ENCODE measurements at regions not wholly inside any gene's neighbourhood (a gene's known extent, or its start where the extent isn't known, plus 50 kb on each side); places are given as distances from the start of the nearest gene placed in this dataset.
"Not testable (repeated sequence)": the region's sequence is repeated elsewhere in the genome, so short reads cannot be mapped to it uniquely, and the experiment has no call there.

GRCh38 chr2:215554689-215555498 lies 119.0 kb upstream of the FN1 start:
- DNase-seq = no peak

DNA sequence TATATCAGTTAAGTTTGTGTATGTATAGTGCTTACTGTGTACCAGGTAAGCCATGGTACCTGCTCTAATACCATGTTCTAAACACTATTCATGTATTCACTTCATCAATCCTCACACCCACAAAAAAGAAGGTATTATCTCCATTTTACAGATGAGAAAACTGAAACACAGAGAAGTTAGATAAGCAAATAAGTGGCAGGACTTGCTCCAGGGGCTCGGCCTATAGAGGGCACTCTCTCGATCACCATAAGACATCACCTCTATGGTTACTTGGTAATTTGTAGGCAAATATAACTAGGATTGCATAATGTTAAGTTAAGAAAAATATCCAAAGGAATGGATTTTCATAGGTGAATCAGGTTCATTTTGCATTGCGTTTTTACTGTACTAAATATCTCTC lies 118.1 kb upstream of the FN1 start:
- no peak for DNase-seq

DNA sequence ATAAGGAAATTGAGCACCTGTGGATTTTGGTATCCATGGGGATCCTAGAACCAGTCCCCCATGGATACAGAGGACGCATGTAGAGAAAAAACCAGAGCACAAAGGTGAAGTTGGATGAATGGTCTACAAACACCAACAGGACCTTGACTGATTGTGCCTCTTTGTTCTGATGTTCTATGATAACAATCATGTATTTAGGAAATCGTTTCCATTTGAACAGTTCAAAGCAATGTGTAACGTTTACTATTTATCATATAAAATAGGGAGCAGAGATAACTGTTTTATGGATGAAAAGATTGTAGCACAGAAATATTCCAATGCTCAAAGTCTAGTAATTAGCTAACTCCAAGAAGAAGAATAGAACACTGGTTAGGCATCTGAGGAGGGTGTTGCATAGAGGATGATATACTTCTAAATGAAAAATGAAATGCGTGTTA lies 116.3 kb upstream of the FN1 start:
- DNase-seq = no peak

DNA sequence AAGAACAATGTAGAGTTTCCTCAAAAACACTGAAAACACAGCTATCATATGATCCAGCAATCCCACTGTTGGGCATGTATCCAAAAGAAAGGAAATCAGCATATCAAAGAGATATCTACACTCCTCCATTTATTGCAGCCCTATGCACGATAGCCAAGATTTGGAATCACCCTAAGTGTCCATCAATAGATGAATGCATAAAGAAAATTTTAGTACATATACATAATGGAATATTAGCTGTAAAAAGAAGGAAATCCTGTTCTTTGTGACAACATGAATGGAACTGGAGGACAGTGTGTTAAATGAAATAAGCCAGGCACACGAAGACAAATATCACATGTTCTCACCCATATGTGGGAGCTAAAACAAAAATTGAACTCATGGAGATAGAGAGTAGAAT lies 114.5 kb upstream of the FN1 start:
- DNase-seq = no peak

DNA sequence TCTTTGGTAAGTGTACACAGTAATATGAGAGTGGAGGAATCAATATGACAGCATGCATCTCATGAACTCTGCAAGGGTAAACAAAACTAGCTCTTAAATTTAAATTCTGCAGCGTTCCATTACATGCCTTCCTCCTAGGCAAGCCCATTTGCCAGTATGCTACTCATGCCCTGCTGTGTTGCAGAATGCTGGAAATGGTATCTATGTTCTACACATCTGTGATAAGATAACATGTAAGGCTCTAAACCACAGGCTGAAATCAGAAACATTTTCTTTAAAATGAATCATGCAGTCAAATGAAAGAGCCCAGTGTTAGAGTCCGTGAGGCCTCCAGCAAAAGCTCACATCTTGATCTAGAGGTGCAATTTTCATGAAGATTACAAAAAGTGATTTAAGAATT lies 112.8 kb upstream of the FN1 start:
- no peak for DNase-seq

DNA sequence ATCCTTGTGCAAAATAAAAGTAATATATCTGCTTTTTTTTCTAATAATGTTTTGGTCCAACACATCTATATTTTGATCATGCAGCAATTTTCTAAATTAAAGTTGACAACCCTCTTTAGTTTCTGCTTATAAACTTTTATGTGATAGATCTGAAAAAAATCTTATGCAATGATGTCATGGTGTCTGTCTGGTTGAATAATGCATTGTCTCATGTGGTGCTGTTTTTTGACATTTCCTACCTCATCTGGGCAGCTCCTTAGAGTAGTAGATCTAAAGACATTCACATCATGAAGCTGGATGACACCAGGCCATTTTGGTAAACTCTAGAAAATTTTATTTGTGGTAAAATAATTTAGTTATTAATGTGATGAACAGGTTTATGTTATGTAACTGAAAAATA lies 106.8 kb upstream of the FN1 start:
- no peak for DNase-seq

- DNase-seq = no peak
Measured at GRCh38 chr2:215540658-215541057, 104.8 kb upstream of the FN1 start.

DNA sequence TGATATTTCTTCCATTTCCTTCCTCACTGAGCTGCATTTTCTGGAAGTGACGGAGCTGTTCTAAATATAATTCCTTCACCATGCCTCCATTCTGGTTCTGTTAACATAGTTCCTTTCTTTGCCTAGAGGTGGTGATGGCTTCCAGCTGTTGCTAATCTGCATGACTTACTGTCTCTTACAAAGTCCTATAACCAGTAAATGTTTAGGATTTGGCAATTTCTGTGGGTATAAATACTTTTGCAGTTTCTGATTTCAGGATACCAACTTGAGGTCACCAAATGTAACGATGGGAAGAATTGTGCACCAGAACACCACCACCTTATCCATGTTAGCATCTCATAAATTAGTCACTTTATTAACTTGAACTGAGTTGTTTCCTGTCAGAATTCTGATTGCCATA lies 101.7 kb upstream of the FN1 start:
- no peak for DNase-seq

DNA sequence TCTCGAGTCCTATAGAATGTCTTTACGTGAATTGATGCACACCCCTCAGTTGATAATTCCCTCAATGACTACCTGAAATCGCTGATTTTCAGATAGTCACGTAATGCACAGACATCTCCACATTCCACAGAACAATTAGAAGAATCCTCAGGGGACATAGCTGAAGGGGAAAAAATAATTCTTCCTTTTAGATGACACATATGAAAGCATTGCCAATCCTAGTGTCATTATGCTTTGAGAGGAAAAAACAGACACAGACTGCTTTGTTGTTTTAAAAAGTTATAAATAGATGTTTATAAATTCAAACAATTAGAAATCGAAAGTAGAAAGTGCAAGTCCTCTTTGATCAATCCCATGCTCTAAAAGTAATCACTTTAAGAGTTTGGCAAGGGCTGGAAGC lies 100.6 kb upstream of the FN1 start:
- DNase-seq = no peak

DNA sequence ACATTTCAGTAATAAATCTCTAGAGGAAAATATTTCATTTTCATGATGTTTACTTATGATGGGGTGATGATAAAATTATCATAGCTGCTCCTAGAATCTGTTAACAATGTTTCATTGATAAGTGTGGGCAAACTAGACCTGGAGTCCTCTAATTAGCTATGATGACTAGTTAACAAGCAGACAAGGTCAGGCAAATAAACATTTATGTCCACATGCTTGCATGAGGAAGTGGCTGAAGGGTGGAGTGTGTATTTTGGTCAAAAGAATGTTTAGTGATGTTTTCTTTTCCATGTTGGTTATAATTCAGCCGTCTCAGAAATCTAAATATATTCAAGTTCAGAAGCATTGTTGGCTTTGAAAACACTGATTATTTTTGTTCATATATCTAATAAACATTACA lies 99.9 kb upstream of the FN1 start:
- DNase-seq = no peak

GRCh38 chr2:215535125-215535668 lies 99.3 kb upstream of the FN1 start:
- DNase-seq = no peak

DNA sequence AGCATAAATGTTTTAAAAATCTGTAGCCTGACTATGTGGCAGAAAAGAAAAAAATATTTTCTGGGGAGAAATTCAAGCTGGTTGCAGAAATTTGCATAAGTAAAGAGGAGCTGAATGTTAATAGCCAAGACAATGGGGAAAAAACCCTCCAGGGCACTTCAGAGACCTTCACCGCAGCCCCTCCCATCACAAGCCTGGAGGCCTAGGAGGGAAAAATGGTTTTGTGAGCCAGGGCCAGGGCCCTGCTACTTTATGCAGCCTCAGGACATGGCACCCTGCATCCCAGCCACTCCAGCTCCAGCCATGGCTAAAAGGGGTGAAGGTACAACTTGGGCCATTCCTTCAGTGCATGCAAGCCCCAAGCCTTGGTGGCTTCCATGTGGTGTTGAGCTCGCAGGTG lies 97.8 kb upstream of the FN1 start:
- not testable (repeated sequence) for DNase-seq

DNA sequence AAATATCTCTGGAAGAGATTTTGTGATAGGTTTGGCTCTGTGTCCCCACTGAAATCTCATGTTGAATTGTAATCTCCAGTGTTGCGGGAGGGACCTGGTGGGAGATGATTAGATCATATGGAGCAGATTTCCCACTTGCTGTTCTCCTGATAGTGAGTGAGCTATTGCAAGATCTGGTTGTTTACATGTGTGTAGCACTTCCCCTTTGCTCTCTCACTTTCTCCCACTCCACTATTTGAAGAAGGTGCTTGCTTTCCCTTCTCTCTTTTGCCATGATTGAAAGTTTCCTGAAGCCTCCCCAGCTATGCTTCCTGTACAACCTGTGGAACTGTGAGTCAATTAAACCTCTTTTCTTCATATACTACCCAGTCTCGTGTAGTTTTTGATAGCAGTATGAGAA lies 97.0 kb upstream of the FN1 start:
- no peak for DNase-seq

GRCh38 chr2:215531284-215531683 lies 95.4 kb upstream of the FN1 start:
- no peak for DNase-seq

DNA sequence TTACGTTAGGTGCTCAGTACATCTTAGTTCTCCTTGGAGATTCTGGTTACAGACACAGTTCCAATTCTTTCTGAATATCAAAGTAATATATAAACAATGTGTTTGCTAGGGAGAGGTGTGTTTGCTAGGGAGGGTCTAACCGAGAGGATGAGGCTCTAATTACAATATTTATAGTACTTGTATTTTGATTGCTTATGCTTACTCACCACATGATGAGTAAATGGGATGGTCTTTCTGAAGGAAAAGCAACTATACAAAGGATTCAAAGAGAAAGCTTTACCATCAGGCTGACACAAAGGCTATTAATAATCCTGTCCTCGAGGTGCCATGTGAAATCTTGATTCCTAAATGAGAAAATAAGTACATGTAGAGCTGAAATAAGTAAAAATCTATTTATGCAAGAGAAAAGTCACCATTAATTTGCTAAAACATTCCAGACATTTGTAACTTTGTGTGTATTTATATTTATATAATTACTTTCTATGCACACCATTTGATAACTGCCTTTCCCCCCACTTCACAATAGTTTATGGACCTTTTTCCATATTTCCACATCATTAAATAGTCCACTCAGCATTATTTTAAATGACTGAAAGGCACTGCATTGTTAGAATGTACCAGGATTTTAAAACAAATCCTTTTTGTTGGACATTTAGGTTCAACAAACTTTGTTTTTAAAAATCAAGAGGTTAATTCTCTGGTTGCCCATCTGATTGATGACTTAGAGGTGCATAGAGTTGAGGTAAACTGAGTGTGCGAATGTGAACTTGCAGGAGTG lies 94.5 kb upstream of the FN1 start:
- no peak for DNase-seq

DNA sequence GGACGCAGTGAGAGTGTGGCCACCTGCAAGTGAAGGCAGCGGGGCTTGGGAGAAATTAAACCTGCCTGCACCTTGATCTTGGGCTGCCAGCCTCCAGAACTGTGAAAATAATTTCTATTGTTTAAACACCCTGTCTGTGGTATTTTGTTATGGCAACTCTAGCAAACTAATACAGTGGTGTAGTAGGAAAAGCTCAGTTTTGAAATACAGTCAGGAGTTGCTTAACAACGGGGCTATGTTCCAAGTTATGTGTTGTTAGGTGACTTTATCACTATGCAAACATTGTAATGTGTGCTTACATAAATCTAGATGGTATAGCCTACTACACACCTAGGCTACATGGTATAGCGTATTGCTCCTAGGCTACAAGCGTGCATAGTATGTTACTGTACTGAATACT lies 93.4 kb upstream of the FN1 start:
- DNase-seq = no peak

GRCh38 chr2:215528555-215528954 lies 92.7 kb upstream of the FN1 start:
- no peak for DNase-seq

DNA sequence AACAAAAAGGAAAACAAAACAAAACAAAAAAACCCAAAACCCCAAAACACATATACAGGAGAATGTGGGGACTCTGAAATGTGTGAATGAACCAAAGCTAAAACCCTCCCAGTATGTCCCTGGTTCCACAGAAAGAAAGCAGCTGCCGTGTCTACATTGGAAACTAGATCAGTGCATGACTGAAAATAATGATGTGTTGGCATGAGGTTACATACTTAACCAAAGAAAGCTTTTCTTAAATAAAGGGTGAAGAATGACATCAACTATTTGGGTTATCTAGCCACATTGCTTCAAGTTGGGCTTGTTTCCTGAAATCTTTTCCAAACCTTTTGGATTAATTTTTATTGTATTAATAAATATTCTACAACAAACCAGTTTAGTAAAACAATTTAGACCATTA lies 91.9 kb upstream of the FN1 start:
- DNase-seq = no peak

GRCh38 chr2:215526341-215526740 lies 90.5 kb upstream of the FN1 start:
- no peak for DNase-seq

DNA sequence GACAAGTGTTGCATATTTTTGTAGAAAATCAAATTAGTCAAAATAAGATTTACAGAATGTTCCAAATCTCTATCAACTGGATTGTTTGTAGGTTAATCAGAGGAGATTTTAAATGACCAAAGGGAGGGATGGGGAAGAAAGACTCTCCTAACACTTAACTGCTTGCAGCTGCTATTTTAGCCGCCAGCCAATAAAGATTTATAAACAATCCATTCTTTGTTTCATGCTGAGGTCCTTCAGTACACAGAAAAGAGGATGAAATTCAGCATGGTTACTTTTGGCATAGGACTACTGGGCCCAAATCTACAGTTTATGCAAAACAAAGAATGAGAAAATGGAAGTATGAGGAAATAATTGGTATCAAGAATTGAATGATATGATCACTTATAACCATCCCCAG lies 86.4 kb upstream of the FN1 start:
- DNase-seq = peak in 1 of 58 donors; percentile 51

DNA sequence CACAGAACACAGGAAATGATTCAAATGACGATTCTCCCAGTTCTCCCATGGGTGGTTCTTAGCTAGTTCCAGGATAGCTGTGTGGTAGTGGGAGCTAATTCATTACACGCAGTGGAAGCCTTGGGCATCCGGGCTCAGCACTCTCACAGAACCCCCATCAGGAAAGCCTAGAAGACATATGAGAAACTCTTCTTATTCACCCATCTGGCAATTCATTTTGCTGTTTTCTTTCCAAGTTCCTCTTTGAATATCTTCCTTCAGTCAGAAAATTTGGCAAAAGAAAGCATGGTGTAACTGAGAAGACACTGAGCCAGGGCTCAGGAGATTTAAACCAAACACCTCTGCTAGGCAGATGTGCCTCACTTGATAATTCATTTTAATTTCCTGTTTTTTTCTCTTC lies 85.2 kb upstream of the FN1 start:
- DNase-seq = peak in 1 of 58 donors; percentile 1

GRCh38 chr2:215517391-215517790 lies 81.5 kb upstream of the FN1 start:
- no peak for DNase-seq

DNA sequence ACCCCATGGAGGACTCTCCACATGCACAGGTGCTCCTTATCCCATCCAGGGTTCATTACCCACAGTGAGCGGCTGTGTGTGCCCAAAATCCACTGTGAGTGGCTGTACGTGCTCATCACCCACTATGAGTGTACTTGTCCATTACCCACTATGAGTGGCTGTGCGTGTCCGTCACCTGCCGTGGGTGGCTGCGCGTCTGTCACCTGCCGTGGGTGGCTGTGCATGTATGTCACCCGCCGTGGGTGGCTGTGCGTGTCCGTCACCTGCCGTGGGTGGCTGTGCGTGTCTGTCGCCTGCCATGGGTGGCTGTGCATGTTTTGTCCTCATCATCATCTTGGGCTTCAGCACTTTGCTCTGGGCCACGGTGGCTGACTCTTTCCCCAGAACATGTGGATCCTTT lies 78.6 kb upstream of the FN1 start:
- DNase-seq = no peak
